Prostate gland (tissue), 2 donors: ENCODE measurements at regions not wholly inside any gene's neighbourhood (a gene's known extent, or its start where the extent isn't known, plus 50 kb on each side); places are given as distances from the start of the nearest gene placed in this dataset.

Experiments used
- DNase-seq: peaks from one replicate; pipeline ENCODE4 v3.0.0-alpha.2; 2019; ENCODE audit warnings: low spot score
- H3K27ac ChIP-seq, 2 donors: fragments of 200-600 bp; sonication (generic); 2 replicates each; pipeline ENCODE4 v1.5.1; 2017 to 2019
- H3K27me3 ChIP-seq: fragments of 200-600 bp; sonication (generic); replicated peaks from 2 replicates; pipeline ENCODE4 v1.5.1; 2019; ENCODE audit not compliant: insufficient read depth
- H3K36me3 ChIP-seq, 2 donors: fragments of 200-600 bp; sonication (generic); 1 replicate in 1 of 2; 2 replicates in 1 of 2; pipeline versions ENCODE4 v1.5.1 to v1.8.1; 2017 to 2019
- H3K4me1 ChIP-seq: fragments of 200-600 bp; sonication (generic); replicated peaks from 2 replicates; pipeline ENCODE4 v1.5.1; 2019
- H3K4me3 ChIP-seq, 2 donors: fragments of 200-600 bp; sonication (generic); 2 replicates each; pipeline ENCODE4 v1.5.1; 2017 to 2019
- H3K9me3 ChIP-seq: fragments of 200-600 bp; sonication (generic); 2 replicates; pipeline ENCODE4 v1.5.1; 2017
- CTCF ChIP-seq, 4 experiments: fragments of 200-600 bp in 2 of 4; fragments of 450-650 bp in 2 of 4; sonication (generic) in 2 of 4; IDR thresholded peaks; 1 replicate in 3 of 4; 2 replicates in 1 of 4; pipeline ENCODE4 v1.5.1; 2016 to 2019; ENCODE audit warnings: antibody characterized with exemption in 4 of 4, mild to moderate bottlenecking in 2 of 4, moderate library complexity in 2 of 4
- POLR2A ChIP-seq: fragments of 450-650 bp; IDR thresholded peaks from one replicate; pipeline ENCODE4 v1.6.1; 2016; ENCODE audit warnings: antibody characterized with exemption, mild to moderate bottlenecking
- POLR2AphosphoS5 ChIP-seq: sonication (generic); formaldehyde crosslinking; IDR thresholded peaks from one replicate; pipeline ENCODE4 v1.6.1; 2017; ENCODE audit warnings: antibody characterized with exemption
- WGBS: methylation state at CpG from one replicate; pipeline ENCODE4 v1.1.5; 2018; 5-methylcytosine and 5-hydroxymethylcytosine counted together
- intact Hi-C: fragments of 100-400 bp; cut with DNase I; formaldehyde crosslinking; loops from one replicate; pipeline ENCODE4 v1.14.2; 2022

- no peaks in the 10 kb centered on the region for H3K27me3 ChIP-seq
- DNase-seq = peak; percentile 45
- H3K9me3 ChIP-seq = no peaks in the 10 kb centered on the region
- H3K4me1 ChIP-seq = no peaks in the 10 kb centered on the region
- no peak overlapping the region for H3K27ac ChIP-seq
- intact Hi-C loops = no loop called here
- H3K36me3 ChIP-seq = no peaks in the 10 kb centered on the region
- 25% methylated on average over 2 of the region's 2 CpGs for WGBS
- TF ChIP-seq POLR2AphosphoS5 = peak; percentile 76
- no peak for TF ChIP-seq CTCF (IDR thresholded peaks at IDR 0.05)
- H3K4me3 ChIP-seq = no peak overlapping the region
Observed at GRCh38 chr6:19268117-19268516, 569.1 kb upstream of the ID4 start.

- intact Hi-C loops = no loop called here
- Histone ChIP-seq H3K4me1 (no peaks in the 10 kb centered on the region), H3K4me3 (no peak overlapping the region), H3K27me3 (no peaks in the 10 kb centered on the region), H3K36me3 (no peaks in the 10 kb centered on the region), H3K9me3 (no peaks in the 10 kb centered on the region), H3K27ac (no peak overlapping the region)
- no peak for DNase-seq
- TF ChIP-seq CTCF (IDR thresholded peaks at IDR 0.05) (no peak), POLR2A (no peak), POLR2AphosphoS5 (no peak)
Observed at GRCh38 chr6:19268718-19269117, 568.5 kb upstream of the ID4 start.

- 80% methylated on average over 4 of the region's 5 CpGs for WGBS
- no peak for DNase-seq
- TF ChIP-seq POLR2AphosphoS5 (no peak), CTCF (IDR thresholded peaks at IDR 0.05) (no peak), POLR2A (no peak)
- intact Hi-C loops = no loop called here
- no peaks in the 10 kb centered on the region for H3K4me1 ChIP-seq
- no peaks in the 10 kb centered on the region for H3K36me3 ChIP-seq
- H3K27ac ChIP-seq = no peak overlapping the region
- H3K27me3 ChIP-seq = no peaks in the 10 kb centered on the region
- no peaks in the 10 kb centered on the region for H3K9me3 ChIP-seq
- no peak overlapping the region for H3K4me3 ChIP-seq
Observed at GRCh38 chr6:19269341-19269898, 567.8 kb upstream of the ID4 start.

- H3K4me3 ChIP-seq = no peak overlapping the region
- TF ChIP-seq POLR2AphosphoS5 (no peak), CTCF (IDR thresholded peaks at IDR 0.05) (no peak), POLR2A (no peak)
- intact Hi-C loops = no loop called here
- H3K9me3 ChIP-seq = no peaks in the 10 kb centered on the region
- no peak overlapping the region for H3K27ac ChIP-seq
- no peaks in the 10 kb centered on the region for H3K4me1 ChIP-seq
- WGBS = 93% methylated on average over 15 of the region's 15 CpGs
- no peaks in the 10 kb centered on the region for H3K36me3 ChIP-seq
- no peak for DNase-seq
- no peaks in the 10 kb centered on the region for H3K27me3 ChIP-seq
Observed at GRCh38 chr6:19270616-19271015, 566.6 kb upstream of the ID4 start.

GRCh38 chr6:19279273-19279684, 557.9 kb upstream of the ID4 start:
- DNase-seq = peak; percentile 7
- intact Hi-C loops = no loop called here
- Histone ChIP-seq H3K4me1 (no peaks in the 10 kb centered on the region), H3K27ac (no peak overlapping the region), H3K36me3 (no peaks in the 10 kb centered on the region), H3K27me3 (no peaks in the 10 kb centered on the region), H3K9me3 (no peaks in the 10 kb centered on the region), H3K4me3 (no peak overlapping the region)
- WGBS = 19% methylated on average over 2 of the region's 2 CpGs
- TF ChIP-seq POLR2AphosphoS5 (peak; percentile 47), POLR2A (no peak)
